OCI-M2 (cell line): ENCODE measurements at regions not wholly inside any gene's neighbourhood (a gene's known extent, or its start where the extent isn't known, plus 50 kb on each side); places are given as distances from the start of the nearest gene placed in this dataset.

ENCODE experiments used
- DNase-seq: peaks from one replicate; lab custom pipeline; 2025; ENCODE audit not compliant: unreplicated experiment; lab: John Stamatoyannopoulos, UW

- DNase-seq, result no peak
Measured at GRCh38 chr3:22568285-22568684, 634.8 kb upstream of the UBE2E2 start.

- no peak for DNase-seq
Measured at GRCh38 chr3:22569570-22569969, 633.6 kb upstream of the UBE2E2 start.

GRCh38 chr3:22581007-22581406 lies 622.1 kb upstream of the UBE2E2 start:
- DNase-seq, result no peak

- no peak for DNase-seq
Measured at GRCh38 chr3:22582266-22582665, 620.9 kb upstream of the UBE2E2 start.

- DNase-seq, result peak; percentile 45
Measured at GRCh38 chr3:22585504-22585903, 617.6 kb upstream of the UBE2E2 start.

- no peak for DNase-seq
Measured at GRCh38 chr3:22585911-22586310, 617.2 kb upstream of the UBE2E2 start.

GRCh38 chr3:22587446-22587845 lies 615.7 kb upstream of the UBE2E2 start:
- no peak for DNase-seq

GRCh38 chr3:22593638-22594037 lies 609.5 kb upstream of the UBE2E2 start:
- no peak for DNase-seq

- DNase-seq, result no peak
Measured at GRCh38 chr3:22594990-22595389, 608.1 kb upstream of the UBE2E2 start.

- DNase-seq, result no peak
Measured at GRCh38 chr3:22606461-22606860, 596.7 kb upstream of the UBE2E2 start.

- no peak for DNase-seq
Measured at GRCh38 chr3:22606938-22607337, 596.2 kb upstream of the UBE2E2 start.

- DNase-seq, result no peak
Measured at GRCh38 chr3:22608093-22608492, 595.0 kb upstream of the UBE2E2 start.

GRCh38 chr3:22608721-22609120 lies 594.4 kb upstream of the UBE2E2 start:
- DNase-seq, result no peak

- DNase-seq, result no peak
Measured at GRCh38 chr3:22609139-22609538, 594.0 kb upstream of the UBE2E2 start.

GRCh38 chr3:22612927-22613326 lies 590.2 kb upstream of the UBE2E2 start:
- DNase-seq, result no peak

GRCh38 chr3:22615790-22616189 lies 587.3 kb upstream of the UBE2E2 start:
- DNase-seq, result no peak

GRCh38 chr3:22617372-22617771 lies 585.8 kb upstream of the UBE2E2 start:
- DNase-seq, result no peak

- no peak for DNase-seq
Measured at GRCh38 chr3:22620498-22620897, 582.6 kb upstream of the UBE2E2 start.

GRCh38 chr3:22621205-22621809 lies 581.8 kb upstream of the UBE2E2 start:
- no peak for DNase-seq

- no peak for DNase-seq
Measured at GRCh38 chr3:22627993-22628499, 575.1 kb upstream of the UBE2E2 start.

GRCh38 chr3:22632536-22632935 lies 570.6 kb upstream of the UBE2E2 start:
- DNase-seq, result no peak

GRCh38 chr3:22634433-22634832 lies 568.7 kb upstream of the UBE2E2 start:
- no peak for DNase-seq
